SK-N-SH treated with all-trans-retinoic acid at 6 μM for 48 hours (cell line): ENCODE measurements at regions not wholly inside any gene's neighbourhood (a gene's known extent, or its start where the extent isn't known, plus 50 kb on each side); places are given as distances from the start of the nearest gene placed in this dataset.
"Not testable (repeated sequence)": the region's sequence is repeated elsewhere in the genome, so short reads cannot be mapped to it uniquely, and the experiment has no call there.

Experiments used
- CREB5 ChIP-seq: fragments of 250-450 bp; sonication (Bioruptor Pico); IDR thresholded peaks from 2 replicates; pipeline ENCODE4 v1.5.1; 2020; ENCODE audit warnings: low read depth, mild to moderate bottlenecking, moderate library complexity
- ISL1 ChIP-seq: fragments of 250-450 bp; sonication (Bioruptor Pico); IDR thresholded peaks from 2 replicates; pipeline ENCODE4 v2.1.2; 2022; ENCODE audit warnings: mild to moderate bottlenecking, moderate library complexity
- POU6F1 ChIP-seq: fragments of 250-450 bp; sonication (Bioruptor Pico); IDR thresholded peaks from 2 replicates; pipeline ENCODE4 v1.8.0; 2021; ENCODE audit warnings: low read depth, mild to moderate bottlenecking, moderate library complexity, borderline replicate concordance
- PPARA ChIP-seq: fragments of 250-450 bp; sonication (Bioruptor Pico); IDR thresholded peaks from 2 replicates; pipeline ENCODE4 v1.5.0; 2020; ENCODE audit warnings: mild to moderate bottlenecking, borderline replicate concordance
- RARB ChIP-seq: fragments of 250-450 bp; sonication (Bioruptor Pico); IDR thresholded peaks from 2 replicates; pipeline ENCODE4 v1.8.0; 2021; ENCODE audit warnings: mild to moderate bottlenecking, moderate library complexity
- TOX ChIP-seq: fragments of 250-450 bp; sonication (Bioruptor Pico); IDR thresholded peaks from 2 replicates; pipeline ENCODE4 v1.8.0; 2021; ENCODE audit warnings: mild to moderate bottlenecking, moderate library complexity, borderline replicate concordance
- TSHZ2 ChIP-seq: fragments of 250-450 bp; sonication (Bioruptor Pico); IDR thresholded peaks from 2 replicates; pipeline ENCODE4 v1.5.0; 2020; ENCODE audit warnings: mild to moderate bottlenecking, moderate library complexity
- ZFP3 ChIP-seq: fragments of 250-450 bp; sonication (Bioruptor Pico); IDR thresholded peaks from 2 replicates; pipeline ENCODE4 v1.5.0; 2020; ENCODE audit warnings: mild to moderate bottlenecking, moderate library complexity
- ZFP30 ChIP-seq: fragments of 450-650 bp; formaldehyde crosslinking; IDR thresholded peaks from 2 replicates; pipeline ENCODE4 v1.5.0; 2022; ENCODE audit warnings: mild to moderate bottlenecking, moderate library complexity
- TF ChIP-seq, protein P1 (sequence below): fragments of 250-450 bp; sonication (Bioruptor Pico); IDR thresholded peaks from 2 replicates; pipeline ENCODE4 v1.5.1; 2021; ENCODE audit warnings: mild to moderate bottlenecking, moderate library complexity

DNA sequence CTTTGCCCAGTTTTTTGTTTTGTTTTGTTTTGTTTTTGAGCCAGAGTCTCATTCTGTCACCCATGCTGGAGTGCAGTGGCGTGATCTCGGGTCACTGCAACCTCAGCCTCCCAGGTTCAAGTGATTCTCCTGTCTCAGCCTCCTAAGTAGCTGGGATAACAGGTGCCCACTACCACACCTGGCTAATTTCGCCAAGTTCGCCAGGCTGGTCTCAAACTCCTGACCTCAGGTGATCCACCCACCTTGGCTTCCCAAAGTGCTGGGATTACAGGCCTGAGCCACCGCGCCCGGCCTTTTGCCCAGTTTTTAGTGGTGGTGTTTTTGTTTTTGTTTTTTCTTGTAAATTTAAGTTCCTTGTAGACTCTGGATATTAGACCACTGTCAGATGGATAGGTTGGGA, 71.7 kb upstream of the CCNY start:
- not testable (repeated sequence) for TF ChIP-seq RARB (CRISPR knock-in tag); TOX (CRISPR knock-in tag); TSHZ2 (CRISPR knock-in tag); CREB5; POU6F1 (CRISPR knock-in tag); ZFP3; ZFP30 (CRISPR knock-in tag); ISL1; PPARA (CRISPR knock-in tag)
- TF ChIP-seq, protein P1, sequence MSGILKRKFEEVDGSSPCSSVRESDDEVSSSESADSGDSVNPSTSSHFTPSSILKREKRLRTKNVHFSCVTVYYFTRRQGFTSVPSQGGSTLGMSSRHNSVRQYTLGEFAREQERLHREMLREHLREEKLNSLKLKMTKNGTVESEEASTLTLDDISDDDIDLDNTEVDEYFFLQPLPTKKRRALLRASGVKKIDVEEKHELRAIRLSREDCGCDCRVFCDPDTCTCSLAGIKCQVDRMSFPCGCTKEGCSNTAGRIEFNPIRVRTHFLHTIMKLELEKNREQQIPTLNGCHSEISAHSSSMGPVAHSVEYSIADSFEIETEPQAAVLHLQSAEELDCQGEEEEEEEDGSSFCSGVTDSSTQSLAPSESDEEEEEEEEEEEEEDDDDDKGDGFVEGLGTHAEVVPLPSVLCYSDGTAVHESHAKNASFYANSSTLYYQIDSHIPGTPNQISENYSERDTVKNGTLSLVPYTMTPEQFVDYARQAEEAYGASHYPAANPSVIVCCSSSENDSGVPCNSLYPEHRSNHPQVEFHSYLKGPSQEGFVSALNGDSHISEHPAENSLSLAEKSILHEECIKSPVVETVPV, result not testable (repeated sequence)
